ENCODE measurements at regions not wholly inside any gene's neighbourhood (a gene's known extent, or its start where the extent isn't known, plus 50 kb on each side); places are given as distances from the start of the nearest gene placed in this dataset.
"Not testable (repeated sequence)": the region's sequence is repeated elsewhere in the genome, so short reads cannot be mapped to it uniquely, and the experiment has no call there.

DNA sequence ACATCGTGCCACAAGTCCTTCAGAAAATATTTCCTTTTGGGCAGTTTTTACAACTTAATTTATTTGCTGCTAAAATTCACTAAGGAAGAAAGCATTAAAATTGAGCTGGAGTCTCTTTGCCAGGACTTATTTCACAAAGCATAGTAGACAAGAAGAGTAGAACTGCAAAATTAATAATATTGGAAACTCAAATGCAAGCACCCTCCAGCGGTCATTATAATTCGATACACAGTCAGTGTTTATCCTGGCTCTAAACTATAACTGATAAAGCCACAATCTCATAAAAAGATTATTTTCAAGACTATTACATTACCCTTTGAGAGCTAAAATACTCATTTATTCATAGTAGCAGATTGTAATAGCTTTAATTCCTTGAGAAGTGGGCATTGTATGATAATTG is 655.4 kb downstream of the RWDD3 start:
- H3K27ac ChIP-seq (replicated peaks in 1 of 4) = no peak overlapping the region
- H3K4me3 ChIP-seq = no peak overlapping the region
- no peaks in the 10 kb centered on the region for H3K36me3 ChIP-seq
- H3K27me3 ChIP-seq = no peaks in the 10 kb centered on the region
- TF ChIP-seq POLR2A (IDR thresholded peaks at IDR 0.05; ENCODE audit: low read depth) (no peak), POLR2AphosphoS5 (IDR thresholded peaks at IDR 0.05) (no peak), EP300 (IDR thresholded peaks at IDR 0.05) (no peak)
- TF ChIP-seq, protein P1, sequence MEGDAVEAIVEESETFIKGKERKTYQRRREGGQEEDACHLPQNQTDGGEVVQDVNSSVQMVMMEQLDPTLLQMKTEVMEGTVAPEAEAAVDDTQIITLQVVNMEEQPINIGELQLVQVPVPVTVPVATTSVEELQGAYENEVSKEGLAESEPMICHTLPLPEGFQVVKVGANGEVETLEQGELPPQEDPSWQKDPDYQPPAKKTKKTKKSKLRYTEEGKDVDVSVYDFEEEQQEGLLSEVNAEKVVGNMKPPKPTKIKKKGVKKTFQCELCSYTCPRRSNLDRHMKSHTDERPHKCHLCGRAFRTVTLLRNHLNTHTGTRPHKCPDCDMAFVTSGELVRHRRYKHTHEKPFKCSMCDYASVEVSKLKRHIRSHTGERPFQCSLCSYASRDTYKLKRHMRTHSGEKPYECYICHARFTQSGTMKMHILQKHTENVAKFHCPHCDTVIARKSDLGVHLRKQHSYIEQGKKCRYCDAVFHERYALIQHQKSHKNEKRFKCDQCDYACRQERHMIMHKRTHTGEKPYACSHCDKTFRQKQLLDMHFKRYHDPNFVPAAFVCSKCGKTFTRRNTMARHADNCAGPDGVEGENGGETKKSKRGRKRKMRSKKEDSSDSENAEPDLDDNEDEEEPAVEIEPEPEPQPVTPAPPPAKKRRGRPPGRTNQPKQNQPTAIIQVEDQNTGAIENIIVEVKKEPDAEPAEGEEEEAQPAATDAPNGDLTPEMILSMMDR (IDR thresholded peaks at IDR 0.05) = no peak
- intact Hi-C loops (cut with DNase I) = no loop called here
- H3K9me3 ChIP-seq = no peaks in the 10 kb centered on the region
- H3K4me1 ChIP-seq = no peaks in the 10 kb centered on the region
- 47% methylated on average over 3 of the region's 3 CpGs for WGBS
- DNase-seq (ENCODE audit: extremely low spot score) = no peak

GRCh38 chr1:95893921-95894320 is 659.9 kb downstream of the RWDD3 start:
- H3K27me3 ChIP-seq = no peaks in the 10 kb centered on the region
- H3K9me3 ChIP-seq = no peaks in the 10 kb centered on the region
- DNase-seq (ENCODE audit: extremely low spot score) = no peak
- no peaks in the 10 kb centered on the region for H3K4me1 ChIP-seq
- no peak overlapping the region for H3K27ac ChIP-seq (replicated peaks in 1 of 4)
- no peak overlapping the region for H3K4me3 ChIP-seq
- 99% methylated on average over 2 of the region's 2 CpGs for WGBS
- TF ChIP-seq, protein P1 (IDR thresholded peaks at IDR 0.05) = no peak
- no peak for TF ChIP-seq POLR2AphosphoS5 (IDR thresholded peaks at IDR 0.05)
- TF ChIP-seq POLR2A (IDR thresholded peaks at IDR 0.05; ENCODE audit: low read depth) = no peak
- TF ChIP-seq EP300 (IDR thresholded peaks at IDR 0.05) = no peak
- H3K36me3 ChIP-seq = no peaks in the 10 kb centered on the region
- intact Hi-C loops (cut with DNase I) = no loop called here

- WGBS = 87% methylated on average over 2 of the region's 2 CpGs
- H3K36me3 ChIP-seq = no peaks in the 10 kb centered on the region
- intact Hi-C loops (cut with DNase I) = no loop called here
These were observed 669.0 kb downstream of the RWDD3 start for GRCh38 chr1:95903060-95903459.

GRCh38 chr1:95905818-95906395 is 671.9 kb downstream of the RWDD3 start:
- Histone ChIP-seq H3K4me1 (no peaks in the 10 kb centered on the region), H3K4me3 (no peak overlapping the region), H3K27ac (replicated peaks in 1 of 4) (no peak overlapping the region), H3K27me3 (no peaks in the 10 kb centered on the region), H3K36me3 (no peaks in the 10 kb centered on the region), H3K9me3 (no peaks in the 10 kb centered on the region)
- TF ChIP-seq POLR2AphosphoS5 (IDR thresholded peaks at IDR 0.05) = no peak
- TF ChIP-seq, protein P1 (IDR thresholded peaks at IDR 0.05) = no peak
- TF ChIP-seq EP300 (IDR thresholded peaks at IDR 0.05) = no peak
- no peak for TF ChIP-seq POLR2A (IDR thresholded peaks at IDR 0.05; ENCODE audit: low read depth)
- intact Hi-C loops (cut with DNase I) = no loop called here
- DNase-seq (ENCODE audit: extremely low spot score) = no peak
- 95% methylated on average over 1 of the region's 1 CpG for WGBS

More at GRCh38 chr1:95903060-95903459, 669.0 kb downstream of the RWDD3 start:
- TF ChIP-seq POLR2AphosphoS5 (IDR thresholded peaks at IDR 0.05) = no peak
- TF ChIP-seq, protein P1 (IDR thresholded peaks at IDR 0.05) = no peak
- no peak overlapping the region for H3K27ac ChIP-seq (replicated peaks in 1 of 4)
- H3K27me3 ChIP-seq = no peaks in the 10 kb centered on the region
- no peaks in the 10 kb centered on the region for H3K4me1 ChIP-seq
- H3K9me3 ChIP-seq = no peaks in the 10 kb centered on the region
- H3K4me3 ChIP-seq = no peak overlapping the region
- DNase-seq (ENCODE audit: extremely low spot score) = no peak

- H3K4me3 ChIP-seq; intact Hi-C loops (cut with DNase I); H3K27me3 ChIP-seq; DNase-seq (ENCODE audit: extremely low spot score); H3K4me1 ChIP-seq; H3K27ac ChIP-seq (replicated peaks in 1 of 4); H3K36me3 ChIP-seq: not testable (repeated sequence)
- 94% methylated on average over 3 of the region's 3 CpGs for WGBS
- peaks cover 0 to 20% (median 10%) of the 10 kb centered on the region in 4 donors for H3K9me3 ChIP-seq
These were observed 677.7 kb downstream of the RWDD3 start for GRCh38 chr1:95911739-95912138.
